Gastrocnemius medialis (tissue), 4 donors: ENCODE measurements at regions not wholly inside any gene's neighbourhood (a gene's known extent, or its start where the extent isn't known, plus 50 kb on each side); places are given as distances from the start of the nearest gene placed in this dataset.

Source experiments
- CTCF ChIP-seq, 5 experiments: fragments of 450-650 bp in 3 of 5; fragments of 200-600 bp in 2 of 5; sonication (generic) in 2 of 5; IDR thresholded peaks in 4 of 5; conservative IDR thresholded peaks in 1 of 5; 1 replicate in 4 of 5; 2 replicates in 1 of 5; pipeline ENCODE4 v1.5.1; 2016 to 2019; ENCODE audit warnings: antibody characterized with exemption in 5 of 5, mild to moderate bottlenecking in 3 of 5, moderate library complexity in 3 of 5
- POLR2A ChIP-seq, 2 donors: fragments of 450-650 bp; IDR thresholded peaks; one replicate each; pipeline ENCODE4 v1.6.1; 2017; ENCODE audit warnings: antibody characterized with exemption in 2 of 2, mild to moderate bottlenecking in 2 of 2, moderate library complexity in 2 of 2

- no peak for TF ChIP-seq CTCF (IDR thresholded peaks at IDR 0.05 in 4 of 5, conservative IDR thresholded peaks at IDR 0.05 in 1 of 5)
- TF ChIP-seq POLR2A (IDR thresholded peaks at IDR 0.05): no peak
Measured at GRCh38 chr2:120993661-120994060, 258.0 kb downstream of the GLI2 start.
